ENCODE measurements at regions not wholly inside any gene's neighbourhood (a gene's known extent, or its start where the extent isn't known, plus 50 kb on each side); places are given as distances from the start of the nearest gene placed in this dataset.
A peak's percentile ranks its signal among the peaks of the same experiment; 100 is the strongest.

DNA sequence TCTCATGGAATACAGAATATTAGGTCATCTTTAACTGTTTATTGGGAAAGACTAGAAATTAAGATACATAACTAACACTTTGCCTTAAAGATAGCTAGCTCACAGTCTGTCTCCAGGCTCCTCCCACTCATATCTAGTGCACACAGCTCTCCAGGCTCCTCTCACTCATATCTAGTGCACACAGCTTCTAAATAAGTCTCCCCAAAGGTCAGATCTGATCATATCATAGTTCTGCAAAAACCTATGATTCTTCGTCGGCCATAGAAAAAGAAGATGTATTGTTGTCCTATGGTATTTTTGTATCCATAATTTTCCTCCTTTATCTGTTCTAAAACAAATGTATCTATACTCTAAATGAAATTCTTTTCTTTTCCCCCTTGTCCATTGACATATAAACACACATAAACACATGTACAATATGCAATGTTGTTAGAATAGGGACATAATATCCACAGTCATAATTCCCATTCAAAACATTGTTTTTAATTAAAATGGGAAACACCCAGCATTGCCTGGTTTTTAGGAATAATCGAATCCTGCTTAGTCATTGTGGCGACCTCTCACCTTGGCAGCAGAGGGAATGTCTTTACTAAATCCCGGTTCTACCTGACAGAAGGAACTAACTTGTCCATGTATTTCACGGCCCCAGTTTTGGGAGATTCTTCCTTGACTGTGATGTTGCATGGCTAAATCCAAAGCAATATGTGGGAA is 1282.0 kb downstream of the PCDH7 start:
- no peak for DNase-seq

GRCh38 chr4:32003548-32003947 is 1283.4 kb downstream of the PCDH7 start:
- no peak for DNase-seq

GRCh38 chr4:32010221-32010620 is 1290.1 kb downstream of the PCDH7 start:
- no peak for DNase-seq

- DNase-seq = no peak
Measured at GRCh38 chr4:32022071-32022470, 1301.9 kb downstream of the PCDH7 start.

- DNase-seq = peak; percentile 4
Measured at GRCh38 chr4:32025851-32026459, 1305.8 kb downstream of the PCDH7 start.

- no peak for DNase-seq
Measured at GRCh38 chr4:32030406-32030805, 1310.2 kb downstream of the PCDH7 start.

DNA sequence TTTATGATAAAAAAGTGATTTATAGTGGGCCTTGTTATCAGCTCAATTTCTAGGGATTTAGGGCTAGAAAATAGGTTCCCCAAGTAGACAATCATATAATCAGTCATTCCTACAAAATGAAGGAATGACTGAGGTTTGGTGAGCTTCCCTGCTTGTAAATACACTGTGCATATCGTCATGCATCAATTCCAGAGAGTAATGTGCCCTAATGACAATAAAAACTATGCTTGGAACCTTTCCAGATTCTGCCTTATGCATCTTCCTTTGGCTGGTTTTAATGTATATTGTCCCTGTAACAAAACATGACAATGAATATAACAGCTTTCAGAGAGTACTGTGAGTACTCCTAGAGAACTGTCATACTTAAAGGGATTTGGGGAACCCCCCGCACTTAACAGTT is 1310.9 kb downstream of the PCDH7 start:
- DNase-seq = no peak

- no peak for DNase-seq
Measured at GRCh38 chr4:32032136-32032672, 1312.0 kb downstream of the PCDH7 start.

GRCh38 chr4:32037399-32037798 is 1317.2 kb downstream of the PCDH7 start:
- no peak for DNase-seq

DNA sequence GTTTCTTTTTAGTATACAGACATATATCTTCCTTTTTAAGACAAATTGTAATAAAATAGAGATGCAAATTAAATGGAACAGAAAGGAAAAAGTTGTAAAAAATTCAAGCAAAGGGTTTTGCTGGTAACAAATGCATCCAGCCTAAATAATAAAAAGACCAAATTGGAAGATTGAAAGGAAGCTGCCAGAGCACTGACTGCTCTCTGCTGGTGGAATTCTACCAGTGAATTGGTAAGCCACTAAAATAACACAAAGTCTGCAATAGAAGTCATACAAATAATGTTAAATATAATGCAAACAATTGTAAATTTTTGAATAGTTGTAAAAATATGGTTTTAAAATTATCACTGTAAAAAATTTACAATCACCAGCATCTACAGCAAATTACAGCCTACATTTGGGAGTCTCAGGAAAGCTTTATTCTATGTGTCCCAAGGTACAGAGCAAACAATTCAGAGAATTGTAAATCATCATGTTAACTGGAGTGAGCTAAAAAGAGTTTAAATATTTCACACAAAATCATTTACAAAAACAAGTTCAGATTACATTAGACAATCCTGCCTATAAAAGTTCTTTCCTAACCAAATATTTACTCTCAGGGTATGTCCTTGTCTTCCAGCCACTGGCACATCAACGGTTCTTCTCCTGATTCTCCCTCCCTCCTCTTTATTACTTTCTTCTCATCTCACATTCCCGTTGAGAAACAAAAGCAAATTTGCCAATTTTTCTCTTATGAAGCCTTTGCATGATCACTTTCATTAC is 1322.5 kb downstream of the PCDH7 start:
- no peak for DNase-seq

- DNase-seq = no peak
Measured at GRCh38 chr4:32043248-32043633, 1323.1 kb downstream of the PCDH7 start.

GRCh38 chr4:32061916-32062315 is 1341.7 kb downstream of the PCDH7 start:
- no peak for DNase-seq

DNA sequence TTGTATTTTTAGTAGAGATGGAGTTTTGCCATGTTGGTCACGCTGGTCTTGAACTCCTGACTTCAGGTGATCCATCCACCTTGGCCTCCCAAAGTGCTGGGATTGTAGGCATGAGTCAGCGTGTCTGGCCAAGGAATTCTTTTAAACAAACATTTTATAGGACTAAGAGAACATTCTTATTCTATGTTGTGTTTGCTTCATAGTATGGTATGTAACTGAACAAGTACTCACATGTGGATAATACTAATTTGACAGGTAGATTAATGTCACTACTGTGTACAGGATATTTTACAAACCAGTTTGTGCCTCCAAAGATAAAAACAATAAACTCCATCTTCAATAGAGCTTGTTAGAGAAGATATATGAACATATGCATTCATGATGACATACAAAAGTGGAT is 1353.4 kb downstream of the PCDH7 start:
- DNase-seq = no peak

DNA sequence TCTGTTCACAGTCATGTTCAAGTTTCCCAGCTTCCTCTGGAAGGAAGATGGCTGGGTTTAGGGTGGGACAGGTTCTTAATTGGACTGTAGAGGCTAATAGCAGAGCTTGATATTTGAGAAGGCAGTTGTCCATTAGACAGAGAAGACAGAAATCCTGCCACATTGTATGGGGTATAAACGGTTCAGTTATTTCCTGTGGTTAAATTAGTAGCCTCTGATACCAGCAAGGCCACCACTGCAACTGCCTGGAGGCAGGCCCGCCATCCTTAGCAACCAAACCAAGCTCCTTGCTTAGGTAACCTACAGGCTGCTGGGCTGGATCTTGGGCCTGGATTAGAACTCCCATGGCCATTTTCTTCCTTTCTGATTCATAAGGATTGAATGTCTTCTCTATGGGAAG is 1367.0 kb downstream of the PCDH7 start:
- no peak for DNase-seq

DNA sequence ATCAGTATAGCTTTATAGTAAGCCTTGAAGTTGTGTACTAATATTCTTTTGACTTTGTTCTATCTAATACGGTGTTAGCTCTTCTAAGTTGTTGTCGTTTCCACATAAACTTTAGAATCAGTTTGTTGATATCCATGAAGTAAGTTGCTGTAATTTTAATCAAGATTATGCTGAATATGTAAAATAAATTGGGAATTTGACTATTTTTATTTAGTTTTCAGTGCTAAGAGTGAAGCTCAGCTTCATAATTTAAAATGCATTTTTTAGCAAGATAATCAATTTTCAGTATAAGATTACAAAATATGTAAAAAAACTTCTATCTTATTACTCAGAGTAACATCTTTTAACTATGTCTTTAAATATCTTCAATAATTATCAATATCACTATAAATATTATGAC is 1374.8 kb downstream of the PCDH7 start:
- DNase-seq = no peak

GRCh38 chr4:32102896-32103295 is 1382.7 kb downstream of the PCDH7 start:
- DNase-seq = no peak

DNA sequence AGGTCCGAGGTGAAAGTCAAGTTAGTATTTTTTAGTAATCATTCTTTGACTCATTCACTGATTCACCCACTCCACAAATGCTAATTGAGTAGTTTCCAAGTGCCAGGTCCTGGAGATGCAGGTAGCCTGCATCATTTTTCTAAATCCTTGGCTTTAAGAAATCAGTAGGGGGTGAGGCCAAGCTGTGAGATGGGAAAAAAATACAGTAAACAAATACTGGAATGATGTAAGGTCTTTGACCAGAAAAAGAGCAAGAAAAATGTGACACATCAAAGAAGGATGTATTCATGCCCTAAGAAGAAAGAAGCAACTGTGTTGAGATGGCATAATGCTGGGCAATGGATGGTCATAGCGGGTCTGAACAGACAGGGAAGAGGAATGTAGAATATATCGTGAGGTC is 1386.6 kb downstream of the PCDH7 start:
- DNase-seq = no peak

DNA sequence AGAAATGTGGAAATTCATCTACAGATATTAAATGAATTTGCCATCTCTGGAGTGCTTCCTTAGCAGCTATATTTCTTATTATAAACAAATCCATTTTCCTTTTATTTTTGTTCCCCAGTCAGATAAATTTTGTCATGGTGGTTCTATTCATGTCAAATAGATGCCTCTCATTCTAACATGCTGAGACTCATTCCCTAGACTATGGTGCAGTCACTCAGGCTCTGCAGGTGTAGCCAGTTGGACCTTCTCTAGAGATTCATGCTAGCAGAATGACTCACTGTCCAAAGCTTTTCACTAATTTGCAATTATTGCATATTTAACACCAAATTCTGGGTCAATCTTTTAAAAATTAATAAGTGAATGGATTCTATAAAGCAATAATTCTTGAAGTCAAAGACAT is 1392.7 kb downstream of the PCDH7 start:
- DNase-seq = no peak

GRCh38 chr4:32117693-32118092 is 1397.5 kb downstream of the PCDH7 start:
- no peak for DNase-seq

DNA sequence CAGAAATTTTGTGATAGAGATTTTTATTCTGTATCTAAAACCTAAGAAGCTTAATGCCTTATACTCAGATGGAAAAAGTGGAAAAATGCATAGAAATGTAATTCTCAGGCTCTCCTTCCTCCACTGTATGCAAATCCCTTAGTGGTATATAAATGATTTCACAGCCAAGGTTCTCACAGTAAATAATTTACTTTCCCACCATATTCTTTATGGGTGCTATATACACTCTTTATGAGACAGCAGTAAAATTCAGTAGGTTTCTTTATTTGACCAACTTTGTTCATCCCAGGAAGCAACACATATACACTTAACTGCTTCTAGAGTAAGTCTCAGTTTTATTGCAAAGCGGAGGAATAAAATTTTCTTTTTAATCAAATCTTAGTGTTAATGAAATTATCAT is 1399.7 kb downstream of the PCDH7 start:
- DNase-seq = no peak

DNA sequence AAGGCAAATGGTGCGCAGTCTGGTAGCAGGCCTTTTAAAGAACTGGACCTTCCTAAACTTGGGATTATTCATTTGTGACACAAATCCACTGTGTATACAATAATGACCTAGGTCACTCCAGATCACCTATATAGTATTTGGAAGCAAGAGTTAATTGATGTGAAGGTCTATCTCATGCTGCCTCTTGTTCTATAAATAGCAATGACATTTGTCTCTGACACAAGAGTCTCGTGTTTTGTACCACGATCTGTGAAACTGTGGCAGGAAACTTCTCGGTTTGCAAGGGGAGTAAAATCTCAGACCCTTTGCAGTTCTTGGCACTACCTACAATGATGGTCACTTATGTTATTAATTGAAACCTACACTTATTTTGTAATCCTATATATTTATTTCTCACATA is 1408.4 kb downstream of the PCDH7 start:
- DNase-seq = no peak

GRCh38 chr4:32129967-32130366 is 1409.8 kb downstream of the PCDH7 start:
- DNase-seq = no peak

DNA sequence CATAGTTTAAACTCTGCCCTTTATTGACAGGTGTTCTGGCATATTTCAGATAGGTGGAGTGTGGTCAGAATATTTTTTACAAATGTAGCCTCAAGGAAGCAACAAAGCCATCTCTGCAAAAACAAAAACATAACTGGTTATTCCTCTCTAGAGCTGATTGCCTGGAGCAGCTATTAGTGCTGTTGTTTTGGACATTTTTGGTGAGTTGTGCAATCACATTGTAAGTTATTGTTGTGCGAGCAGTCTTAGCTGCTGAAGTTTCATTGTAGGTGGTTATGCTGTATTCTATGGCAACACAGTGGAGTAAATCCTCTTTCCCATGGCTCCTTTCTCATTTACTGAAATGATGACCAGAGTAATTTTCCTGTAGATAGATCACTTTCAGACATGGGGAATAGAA is 1413.0 kb downstream of the PCDH7 start:
- no peak for DNase-seq

DNA sequence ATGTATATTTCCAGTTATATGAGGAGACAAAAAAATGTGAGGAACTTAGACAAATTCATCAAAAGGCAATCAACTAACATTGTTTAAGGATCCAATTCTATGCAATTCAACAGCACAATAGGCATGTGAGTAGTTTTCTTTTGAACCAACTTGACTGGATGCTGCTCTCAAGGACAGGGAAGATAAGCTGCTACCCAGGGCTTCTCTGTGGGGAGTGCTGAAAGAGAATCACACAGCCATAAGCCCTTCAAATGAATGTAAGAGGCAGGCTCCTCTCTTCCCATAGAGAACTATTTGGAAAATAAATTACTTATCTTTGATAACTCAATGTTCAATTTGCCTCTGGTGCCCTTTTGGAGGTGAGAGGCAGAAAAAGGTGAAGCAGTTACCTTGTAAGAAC is 1413.6 kb downstream of the PCDH7 start:
- no peak for DNase-seq
